Spleen (tissue), 11 donors: ENCODE measurements at regions not wholly inside any gene's neighbourhood (a gene's known extent, or its start where the extent isn't known, plus 50 kb on each side); places are given as distances from the start of the nearest gene placed in this dataset.
"Not testable (repeated sequence)": the region's sequence is repeated elsewhere in the genome, so short reads cannot be mapped to it uniquely, and the experiment has no call there.

Source experiments
- DNase-seq: peaks from one replicate; pipeline ENCODE4 v3.0.0-alpha.2; 2020
- H3K27ac ChIP-seq, 8 donors: fragments of 200-600 bp; sonication (generic) in 7 of 8; 1 replicate in 4 of 8; 2 replicates in 4 of 8; pipeline versions ENCODE4 v1.5.0 to v1.8.0; 2016 to 2021; ENCODE audit warnings: inconsistent platforms in 4 of 8, mild to moderate bottlenecking in 4 of 8, moderate library complexity in 1 of 8
- H3K27me3 ChIP-seq, 7 donors: fragments of 200-600 bp; sonication (generic) in 6 of 7; replicated peaks in 1 of 7; 1 replicate in 4 of 7; 2 replicates in 3 of 7; pipeline versions ENCODE4 v1.5.0 to v1.8.0; 2016 to 2021; ENCODE audit warnings: inconsistent platforms in 3 of 7, mild to moderate bottlenecking in 1 of 7
- H3K36me3 ChIP-seq, 6 donors: fragments of 200-600 bp; sonication (generic) in 5 of 6; 1 replicate in 4 of 6; 2 replicates in 2 of 6; pipeline versions ENCODE4 v1.5.0 to v1.8.0; 2016 to 2021; ENCODE audit warnings: inconsistent platforms in 2 of 6
- H3K4me1 ChIP-seq, 6 donors: fragments of 200-600 bp; sonication (generic) in 5 of 6; 1 replicate in 3 of 6; 2 replicates in 3 of 6; pipeline versions ENCODE4 v1.5.0 to v1.8.0; 2016 to 2021; ENCODE audit warnings: inconsistent platforms in 3 of 6
- H3K4me3 ChIP-seq, 8 donors: fragments of 200-600 bp; sonication (generic) in 7 of 8; 1 replicate in 4 of 8; 2 replicates in 4 of 8; pipeline versions ENCODE4 v1.5.0 to v1.8.0; 2016 to 2021; ENCODE audit warnings: inconsistent platforms in 4 of 8, mild to moderate bottlenecking in 4 of 8, moderate library complexity in 2 of 8
- H3K9me3 ChIP-seq, 8 donors: fragments of 200-600 bp; sonication (generic) in 7 of 8; 1 replicate in 4 of 8; 2 replicates in 4 of 8; pipeline versions ENCODE4 v1.5.0 to v1.8.0; 2016 to 2021; ENCODE audit warnings: inconsistent platforms in 4 of 8
- CTCF ChIP-seq, 11 experiments: fragments of 200-600 bp in 7 of 11; fragments of 450-650 bp in 4 of 11; sonication (generic) in 4 of 11; IDR thresholded peaks in 8 of 11; conservative IDR thresholded peaks in 3 of 11; 1 replicate in 7 of 11; 2 replicates in 4 of 11; pipeline versions ENCODE4 v1.4.0 to v1.8.0; 2016 to 2021; ENCODE audit warnings: antibody characterized with exemption in 11 of 11, inconsistent platforms in 4 of 11, mild to moderate bottlenecking in 1 of 11
- POLR2A ChIP-seq, 3 donors: fragments of 450-650 bp; IDR thresholded peaks; one replicate each; pipeline ENCODE4 v1.5.1; 2017; ENCODE audit warnings: antibody characterized with exemption in 3 of 3, mild to moderate bottlenecking in 1 of 3
- POLR2AphosphoS5 ChIP-seq, 3 donors: sonication (generic); formaldehyde crosslinking; IDR thresholded peaks; one replicate each; pipeline ENCODE4 v1.5.1; 2017; ENCODE audit warnings: antibody characterized with exemption in 3 of 3
- WGBS, 5 donors: extraction: QIAGEN DNeasy Blood & Tissue Kit in 3 of 5; methylation state at CpG; one replicate each; pipeline versions ENCODE4 v1.1.5 to v1.1.7; 2013 to 2018; 5-methylcytosine and 5-hydroxymethylcytosine counted together
- intact Hi-C: fragments of 100-400 bp; cut with DNase I; formaldehyde crosslinking; loops from one replicate; pipeline ENCODE4 v1.15.0; 2023; ENCODE audit warnings: low total_unique reads
- donor health status: healthy with polysubstance abuse.
- donor health status: DM: no; HTN: no; CAD: no; lungs with moderate emphysema.
- donor health status: DM: no; HTN: no; CAD: no.
- donor health status: Bipolar disorder and iron deficiency.
- donor health status: healthy.
- donor health status: DM: no; HTN: no; CAD: no.
- donor health status: DM: yes; HTN: yes; CAD: no.

DNA sequence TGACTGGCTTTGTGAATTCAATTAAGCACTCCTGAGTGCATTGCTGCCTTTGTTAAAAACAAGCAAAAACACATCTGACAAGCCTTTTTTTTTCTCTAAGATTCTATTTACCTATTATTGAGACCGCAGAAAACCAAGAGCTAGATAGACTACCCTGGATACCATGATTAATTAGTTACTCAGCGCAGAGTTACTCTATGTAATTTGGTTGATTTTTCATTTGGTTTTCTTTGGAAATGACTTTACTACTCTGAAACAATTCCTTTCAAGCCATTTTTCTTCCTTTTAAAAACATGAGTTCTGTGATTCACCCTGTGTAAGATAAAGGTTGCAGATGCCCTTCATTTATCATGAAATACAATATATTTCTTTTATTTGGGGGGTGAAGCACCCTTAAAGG, 421.6 kb upstream of the PIK3R1 start:
- Histone ChIP-seq H3K4me3 (no peak overlapping the region), H3K4me1 (no peaks in the 10 kb centered on the region), H3K36me3 (no peaks in the 10 kb centered on the region), H3K9me3 (peaks cover 0 to 7% (median 0%) of the 10 kb centered on the region in 8 donors), H3K27me3 (no peaks in the 10 kb centered on the region), H3K27ac (no peak overlapping the region)
- TF ChIP-seq CTCF (IDR thresholded peaks at IDR 0.05 in 8 of 11, conservative IDR thresholded peaks at IDR 0.05 in 3 of 11) (no peak), POLR2AphosphoS5 (IDR thresholded peaks at IDR 0.05) (no peak), POLR2A (IDR thresholded peaks at IDR 0.05) (no peak)
- WGBS, 5 donors, result 94 to 98% (median 95%) methylated on average over 2 of the region's 2 CpGs
- intact Hi-C loops, result no loop called here
- no peak for DNase-seq

DNA sequence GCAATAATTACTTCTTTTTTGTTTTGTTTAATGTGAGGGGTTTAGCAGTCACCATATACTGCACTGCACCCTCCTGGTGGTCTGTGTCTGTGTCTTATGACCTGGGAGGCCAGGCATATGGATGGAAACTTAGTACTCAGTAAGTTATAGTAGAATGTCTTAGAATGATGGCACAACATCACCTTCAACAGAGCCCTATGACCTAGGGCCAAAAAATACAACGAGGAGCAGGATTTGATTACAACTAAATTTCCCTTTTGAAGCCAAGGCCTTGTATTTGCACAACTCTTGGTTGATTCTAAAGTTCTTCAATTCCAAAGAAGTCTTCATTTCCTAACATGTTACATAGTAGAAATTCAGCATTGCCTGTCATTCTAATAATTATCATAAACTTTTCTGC, 422.1 kb upstream of the PIK3R1 start:
- TF ChIP-seq POLR2A (IDR thresholded peaks at IDR 0.05) (no peak), POLR2AphosphoS5 (IDR thresholded peaks at IDR 0.05) (no peak), CTCF (IDR thresholded peaks at IDR 0.05 in 8 of 11, conservative IDR thresholded peaks at IDR 0.05 in 3 of 11) (no peak)
- H3K4me3 ChIP-seq, result no peak overlapping the region
- H3K36me3 ChIP-seq, result no peaks in the 10 kb centered on the region
- intact Hi-C loops, result no loop called here
- H3K9me3 ChIP-seq, result peaks cover 0 to 4% (median 0%) of the 10 kb centered on the region in 8 donors
- H3K4me1 ChIP-seq, result no peaks in the 10 kb centered on the region
- H3K27ac ChIP-seq, result no peak overlapping the region
- 55 to 80% (median 68%) methylated on average over 1 of the region's 1 CpG for WGBS, 5 donors
- DNase-seq, result no peak
- H3K27me3 ChIP-seq, result no peaks in the 10 kb centered on the region

DNA sequence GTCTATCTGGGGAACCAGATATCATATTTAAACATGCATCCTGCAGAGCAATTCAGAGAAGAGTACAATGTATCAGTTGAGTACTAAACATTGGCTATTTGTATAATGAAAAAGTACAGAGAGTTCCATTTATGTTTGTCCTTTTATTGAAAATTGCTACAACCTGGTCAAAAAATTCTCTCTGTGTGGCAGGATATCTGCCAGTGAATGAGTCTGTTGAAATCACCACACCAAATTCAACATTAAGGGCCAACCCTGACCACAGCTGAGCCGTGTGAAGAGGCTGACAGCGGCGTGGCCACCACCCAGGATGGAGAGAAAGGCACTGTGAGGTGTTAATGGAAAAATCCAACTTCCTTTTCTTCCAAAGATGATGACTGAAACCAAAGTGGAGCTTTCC, 422.7 kb upstream of the PIK3R1 start:
- H3K4me3 ChIP-seq, result no peak overlapping the region
- H3K27me3 ChIP-seq, result no peaks in the 10 kb centered on the region
- no peaks in the 10 kb centered on the region for H3K4me1 ChIP-seq
- H3K36me3 ChIP-seq, result no peaks in the 10 kb centered on the region
- no peak for DNase-seq
- TF ChIP-seq POLR2A (IDR thresholded peaks at IDR 0.05), result no peak
- H3K9me3 ChIP-seq, result no peaks in the 10 kb centered on the region
- intact Hi-C loops, result no loop called here
- 81 to 90% (median 84%) methylated on average over 3 of the region's 3 CpGs for WGBS, 5 donors
- H3K27ac ChIP-seq, result no peak overlapping the region

- Histone ChIP-seq H3K27me3 (no peaks in the 10 kb centered on the region), H3K4me1 (no peaks in the 10 kb centered on the region), H3K36me3 (no peaks in the 10 kb centered on the region), H3K9me3 (no peaks in the 10 kb centered on the region), H3K27ac (no peak overlapping the region), H3K4me3 (no peak overlapping the region)
- 74 to 95% (median 84%) methylated on average over 4 of the region's 4 CpGs for WGBS, 5 donors
- TF ChIP-seq CTCF (IDR thresholded peaks at IDR 0.05 in 8 of 11, conservative IDR thresholded peaks at IDR 0.05 in 3 of 11), result no peak
- TF ChIP-seq POLR2A (IDR thresholded peaks at IDR 0.05), result no peak
- no peak for TF ChIP-seq POLR2AphosphoS5 (IDR thresholded peaks at IDR 0.05)
- intact Hi-C loops, result no loop called here
- no peak for DNase-seq
Observed at GRCh38 chr5:67790390-67790789, 425.2 kb upstream of the PIK3R1 start.

GRCh38 chr5:67779893-67780623, 435.5 kb upstream of the PIK3R1 start:
- H3K4me1 ChIP-seq, H3K27me3 ChIP-seq, DNase-seq, H3K27ac ChIP-seq, H3K4me3 ChIP-seq, H3K36me3 ChIP-seq, intact Hi-C loops, H3K9me3 ChIP-seq: not testable (repeated sequence)
- WGBS, 5 donors, result 87 to 93% (median 90%) methylated on average over 18 to 19 of the region's 19 CpGs
